ENCODE measurements at regions not wholly inside any gene's neighbourhood (a gene's known extent, or its start where the extent isn't known, plus 50 kb on each side); places are given as distances from the start of the nearest gene placed in this dataset.
"Not testable (repeated sequence)": the region's sequence is repeated elsewhere in the genome, so short reads cannot be mapped to it uniquely, and the experiment has no call there.

DNA sequence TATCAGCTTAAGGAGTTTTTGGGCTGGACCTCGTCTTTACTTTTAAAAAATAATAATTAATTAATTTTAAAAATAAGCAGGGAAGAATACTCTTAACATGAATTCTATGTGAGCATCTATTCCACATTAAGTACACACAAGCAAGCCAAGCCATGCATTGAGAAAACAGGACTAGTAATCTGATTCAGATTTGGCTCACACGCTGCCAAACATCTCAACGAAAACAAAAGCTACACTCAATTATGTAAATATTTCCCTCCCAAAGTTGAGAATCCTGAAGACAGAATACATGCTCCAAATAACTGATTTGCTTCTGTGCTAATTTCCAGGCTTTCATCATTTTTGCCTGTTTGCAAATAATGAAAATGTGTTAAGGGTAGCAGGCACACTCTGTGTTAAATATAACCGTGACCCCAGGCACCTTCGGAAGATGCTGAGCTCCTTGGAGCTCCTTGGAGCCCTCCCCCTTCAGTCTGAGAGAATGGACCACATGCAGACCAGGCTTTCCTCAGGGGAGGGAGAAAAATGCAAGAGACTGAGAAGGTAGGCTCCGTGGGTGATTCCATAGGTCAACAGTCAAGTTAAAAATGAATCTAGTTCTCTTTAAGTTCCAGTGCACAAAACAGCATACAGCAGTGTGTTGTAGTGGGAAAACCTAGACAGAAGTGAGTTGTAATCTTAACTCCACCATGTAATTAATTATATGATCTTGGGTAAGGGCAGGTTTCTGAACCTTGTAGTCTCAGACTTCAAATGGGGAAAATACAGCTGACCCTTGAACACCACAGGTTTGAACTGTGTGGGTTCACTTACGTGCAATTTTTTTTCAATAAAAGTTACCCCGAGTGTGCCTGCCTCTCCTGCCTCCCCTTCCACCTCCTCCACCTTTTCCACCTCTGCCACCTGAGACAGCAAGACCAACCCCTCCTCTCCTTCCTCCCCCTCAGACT is 161.3 kb upstream of the RREB1 start:
- no peak for DNase-seq (ENCODE audit: low read depth)

DNA sequence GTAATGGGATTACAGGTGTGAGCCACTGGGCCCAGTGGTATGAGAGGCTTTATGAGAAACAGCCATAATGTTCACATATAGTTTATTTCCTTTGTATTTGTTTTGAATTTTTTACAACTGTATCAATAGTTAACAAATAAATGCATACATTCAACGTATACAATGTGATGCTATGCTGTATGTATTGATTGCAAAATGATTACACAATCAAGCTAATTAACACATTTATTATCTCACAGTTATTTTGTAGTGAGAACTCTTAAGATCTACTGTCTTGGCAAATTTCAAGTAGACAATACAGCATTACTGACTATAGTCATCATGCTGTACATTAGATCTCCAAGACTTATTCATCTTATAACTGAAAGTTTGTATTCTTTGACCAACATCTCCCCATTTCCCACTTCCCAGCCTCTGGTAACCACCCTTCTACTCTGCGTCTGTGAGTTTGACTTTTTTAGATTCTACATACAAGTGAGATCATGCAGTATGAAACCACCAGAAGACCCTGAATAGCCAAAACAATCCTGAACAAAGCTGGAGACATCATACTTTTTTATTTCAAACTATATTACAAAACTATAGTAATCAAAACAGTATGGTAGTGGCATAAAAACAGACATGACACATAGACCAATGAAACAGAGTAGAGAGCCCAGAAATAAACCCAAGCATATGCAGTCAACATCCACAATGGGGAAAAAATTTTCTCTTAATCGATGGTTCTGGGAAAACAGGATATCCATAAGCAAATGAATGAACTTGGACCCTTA is 157.2 kb upstream of the RREB1 start:
- DNase-seq (ENCODE audit: low read depth): no peak

GRCh38 chr6:6951355-6951754 is 156.4 kb upstream of the RREB1 start:
- no peak for DNase-seq (ENCODE audit: low read depth)

DNA sequence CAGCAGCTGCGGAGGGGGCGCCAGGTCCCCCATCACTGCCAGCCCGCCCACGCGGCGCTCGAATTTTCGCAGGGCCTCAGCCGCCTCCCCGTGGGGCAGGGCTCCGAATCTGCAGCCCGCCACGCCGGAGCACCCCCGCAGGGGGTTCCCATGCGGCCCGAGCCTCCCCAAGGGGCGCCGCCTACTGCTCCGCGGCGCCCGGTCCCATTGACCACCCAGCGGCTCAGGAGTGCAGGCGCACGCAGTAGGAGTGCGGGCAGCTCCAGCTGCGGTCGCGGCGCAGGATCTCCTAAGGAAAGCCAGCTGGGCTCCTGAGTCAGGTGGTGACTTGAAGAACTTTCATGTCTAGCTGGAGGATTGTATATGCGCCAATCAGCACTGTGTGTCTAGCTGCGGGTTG is 155.3 kb upstream of the RREB1 start:
- DNase-seq (ENCODE audit: low read depth): no peak

- DNase-seq (ENCODE audit: low read depth): not testable (repeated sequence)
These were observed 154.8 kb upstream of the RREB1 start for GRCh38 chr6:6952927-6953326.

DNA sequence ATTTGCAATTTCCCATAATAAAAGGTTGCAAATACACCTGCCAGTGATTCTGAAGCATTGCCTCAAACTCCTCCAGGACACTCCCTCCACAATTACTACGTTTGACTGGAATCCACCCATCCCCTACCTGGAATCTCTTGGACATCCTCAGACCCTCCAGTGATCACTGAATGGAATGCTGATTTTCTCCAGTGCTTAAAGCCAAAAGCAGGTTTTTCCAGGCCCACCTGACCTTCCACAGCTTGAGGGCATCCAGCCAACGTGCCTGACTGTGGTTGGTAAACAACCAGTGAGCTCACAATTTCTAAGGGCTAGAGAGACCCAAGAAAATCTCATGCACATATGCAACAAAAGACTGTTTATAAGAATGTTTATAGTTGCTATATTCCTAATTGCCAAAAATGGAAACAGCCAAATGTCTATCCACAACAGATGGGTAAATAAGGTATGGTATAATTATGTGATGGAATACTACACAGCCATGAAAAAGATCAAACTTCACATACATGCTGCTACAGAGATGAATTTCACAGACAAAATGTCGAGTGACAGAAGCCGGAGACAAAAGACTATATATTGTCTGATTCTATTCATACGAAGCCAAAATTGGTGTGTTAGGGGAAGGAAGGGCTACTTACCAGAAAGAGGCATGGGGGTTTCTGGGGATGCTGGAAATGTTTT is 147.1 kb upstream of the RREB1 start:
- no peak for DNase-seq (ENCODE audit: low read depth)

- DNase-seq (ENCODE audit: low read depth): no peak
These were observed 145.7 kb upstream of the RREB1 start for GRCh38 chr6:6962086-6962485.

GRCh38 chr6:6962699-6963098 is 145.1 kb upstream of the RREB1 start:
- no peak for DNase-seq (ENCODE audit: low read depth)

DNA sequence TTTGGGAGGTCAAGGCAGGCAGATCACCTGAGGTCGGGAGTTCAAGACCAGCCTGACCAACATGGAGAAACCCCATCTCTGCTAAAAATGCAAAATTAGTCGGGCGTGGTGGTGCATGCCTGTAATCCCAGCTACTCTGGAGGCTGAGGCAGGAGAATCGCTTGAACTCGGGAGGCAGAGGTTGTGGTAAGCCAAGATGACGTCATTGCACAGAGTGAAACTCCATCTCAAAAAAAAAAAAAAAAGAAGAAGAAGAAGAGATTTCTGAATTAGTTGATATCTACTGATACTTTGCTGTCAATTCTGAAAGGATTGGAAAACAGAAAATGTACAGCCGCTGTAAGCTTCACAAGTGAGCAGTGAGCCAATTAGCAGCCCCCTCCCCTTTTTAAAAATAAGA is 144.4 kb upstream of the RREB1 start:
- not testable (repeated sequence) for DNase-seq (ENCODE audit: low read depth)

DNA sequence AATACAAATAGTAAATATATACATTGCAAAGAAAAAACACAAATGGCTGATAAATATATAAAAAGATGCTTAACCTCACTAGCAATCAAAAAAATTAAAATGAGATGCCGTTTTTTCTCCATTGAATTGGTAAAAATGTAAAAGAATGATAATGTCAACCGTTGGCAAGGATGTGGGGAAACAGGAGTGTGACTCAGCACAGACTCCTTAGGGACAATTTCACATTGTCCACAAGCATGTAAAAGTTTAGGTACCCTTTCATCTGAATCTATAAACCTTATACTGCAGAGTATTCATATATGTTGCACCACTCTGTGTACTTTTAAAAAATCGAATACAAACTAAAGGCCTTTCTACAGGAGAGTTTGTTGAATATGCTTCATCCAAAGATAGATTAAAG is 143.1 kb upstream of the RREB1 start:
- no peak for DNase-seq (ENCODE audit: low read depth)

- DNase-seq (ENCODE audit: low read depth): no peak
These were observed 141.6 kb upstream of the RREB1 start for GRCh38 chr6:6966127-6966526.

- DNase-seq (ENCODE audit: low read depth): no peak
These were observed 141.2 kb upstream of the RREB1 start for GRCh38 chr6:6966569-6966968.

DNA sequence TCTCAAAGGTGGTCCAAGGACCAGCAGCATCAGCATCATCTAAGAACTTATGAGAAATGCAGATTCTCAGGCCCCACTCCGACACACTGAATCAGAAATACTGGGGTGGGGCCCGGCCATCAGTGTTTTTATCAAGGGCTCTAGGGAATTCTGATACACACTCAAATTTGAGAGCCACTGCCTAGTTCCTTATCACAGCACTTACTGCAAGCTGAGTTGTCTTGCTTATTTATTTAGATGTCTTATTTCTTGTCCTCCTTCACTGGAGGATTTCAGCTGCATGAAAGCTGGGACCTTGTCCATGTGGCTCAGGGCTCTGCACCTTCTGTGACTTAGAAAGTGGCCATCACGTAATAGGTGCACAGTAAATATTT is 139.4 kb upstream of the RREB1 start:
- no peak for DNase-seq (ENCODE audit: low read depth)

DNA sequence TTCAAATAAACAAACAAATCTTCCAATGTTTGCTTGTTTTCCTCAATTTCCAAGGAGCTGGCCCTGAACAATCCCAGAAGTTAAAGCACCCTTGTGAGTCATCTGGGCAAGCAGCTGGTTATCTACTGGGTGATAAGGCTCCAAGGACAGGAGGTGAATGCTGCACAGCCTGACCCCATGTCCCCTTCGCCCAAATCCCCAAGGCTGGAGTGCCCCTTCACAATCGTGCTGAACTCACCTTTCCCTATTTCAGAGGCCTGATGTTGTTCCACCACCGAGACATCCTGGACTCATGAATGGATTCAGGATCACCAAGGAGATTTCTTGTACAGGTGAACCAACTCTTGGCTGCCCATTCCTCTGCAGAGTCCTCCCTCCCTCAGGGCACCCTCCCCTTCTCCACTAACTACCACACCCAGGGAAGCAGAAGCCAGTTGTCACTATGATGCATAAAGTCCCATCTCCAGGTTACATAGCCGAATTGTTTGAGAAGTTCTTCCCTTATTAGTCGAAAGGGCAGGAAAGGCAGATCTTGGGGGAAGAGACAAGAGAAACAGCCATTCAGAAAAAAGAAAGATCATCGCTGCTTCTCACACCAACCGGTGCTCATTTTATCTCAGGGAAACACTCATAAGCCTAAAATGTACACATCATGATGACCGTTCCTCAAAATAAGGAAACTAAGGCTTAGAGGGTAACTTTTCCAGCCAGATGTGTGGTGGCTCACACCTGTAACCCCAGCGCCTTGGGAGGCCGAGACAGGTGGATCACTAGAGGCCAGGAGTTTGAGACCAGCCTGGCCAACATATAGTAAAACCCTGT is 138.8 kb upstream of the RREB1 start:
- no peak for DNase-seq (ENCODE audit: low read depth)

GRCh38 chr6:6969761-6970223 is 138.0 kb upstream of the RREB1 start:
- no peak for DNase-seq (ENCODE audit: low read depth)

DNA sequence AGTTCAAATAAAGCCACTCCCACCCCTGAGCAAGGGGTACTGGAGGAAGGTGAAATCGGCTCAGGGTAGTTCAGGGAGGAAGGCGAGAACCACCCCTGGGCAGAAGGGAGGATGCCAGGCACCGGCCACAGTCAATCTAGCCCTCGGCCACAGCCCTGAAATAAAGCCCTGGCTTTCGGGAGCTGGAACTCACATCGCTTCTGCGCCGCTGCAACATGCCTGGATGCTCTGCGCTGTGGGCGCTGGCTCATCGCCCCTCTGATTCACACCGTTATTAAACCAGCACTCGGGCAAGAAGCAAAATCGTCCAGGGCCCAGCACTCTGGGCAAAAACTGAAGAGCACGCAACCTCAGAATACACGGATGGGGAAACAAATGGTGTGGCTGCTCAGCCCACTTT is 136.9 kb upstream of the RREB1 start:
- no peak for DNase-seq (ENCODE audit: low read depth)

- no peak for DNase-seq (ENCODE audit: low read depth)
These were observed 136.4 kb upstream of the RREB1 start for GRCh38 chr6:6971369-6971768.

DNA sequence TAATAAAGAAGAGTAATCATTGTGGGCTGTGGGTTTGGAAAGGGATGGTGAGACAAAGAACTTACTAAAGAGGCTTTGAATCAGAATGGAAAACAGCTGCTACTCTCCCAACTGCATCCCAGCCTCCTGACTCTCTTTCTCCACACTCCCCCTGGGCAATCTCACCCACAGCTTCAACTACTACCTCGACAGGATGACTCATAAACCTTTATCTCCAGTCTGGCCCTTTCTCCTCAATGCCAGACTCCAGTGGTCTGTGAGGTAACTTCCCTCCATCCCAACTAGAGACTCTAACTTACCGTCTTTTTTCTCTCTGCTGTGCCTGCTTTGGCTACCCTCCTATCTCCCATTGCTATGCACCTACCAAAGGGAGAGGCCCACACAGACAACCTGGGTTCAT is 135.3 kb upstream of the RREB1 start:
- no peak for DNase-seq (ENCODE audit: low read depth)

GRCh38 chr6:6973721-6974120 is 134.0 kb upstream of the RREB1 start:
- DNase-seq (ENCODE audit: low read depth): no peak

DNA sequence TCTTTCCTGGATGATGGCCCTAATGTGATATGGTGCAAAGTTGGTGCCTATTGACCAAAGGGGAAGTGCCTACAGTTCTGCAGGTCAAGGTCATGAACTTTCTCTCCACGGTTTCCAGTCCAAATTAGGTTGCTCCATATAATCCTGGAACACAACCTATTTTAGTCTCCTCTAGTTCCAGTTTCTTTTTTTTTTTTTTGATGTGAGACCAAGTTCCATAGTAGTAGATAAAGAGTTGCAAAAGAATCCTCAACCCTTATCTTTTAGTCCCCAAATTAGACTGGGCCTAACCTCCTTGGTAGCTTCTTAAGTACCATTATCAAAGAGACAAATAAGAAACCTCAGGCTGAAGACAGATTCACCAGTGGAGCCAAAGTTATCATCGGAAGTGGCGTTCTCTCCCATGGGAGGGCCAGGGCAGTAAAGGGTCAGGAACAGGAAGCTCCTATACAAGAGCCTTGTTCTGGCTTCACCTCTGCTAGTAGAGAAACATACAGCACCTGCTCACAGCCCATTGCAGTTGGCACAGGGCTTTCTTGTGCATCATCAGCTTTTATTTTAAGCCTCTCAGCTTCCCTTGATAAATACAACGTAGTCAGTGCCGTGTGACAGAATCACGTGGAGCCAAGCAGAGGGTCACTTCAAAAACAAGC is 132.2 kb upstream of the RREB1 start:
- DNase-seq (ENCODE audit: low read depth): no peak

DNA sequence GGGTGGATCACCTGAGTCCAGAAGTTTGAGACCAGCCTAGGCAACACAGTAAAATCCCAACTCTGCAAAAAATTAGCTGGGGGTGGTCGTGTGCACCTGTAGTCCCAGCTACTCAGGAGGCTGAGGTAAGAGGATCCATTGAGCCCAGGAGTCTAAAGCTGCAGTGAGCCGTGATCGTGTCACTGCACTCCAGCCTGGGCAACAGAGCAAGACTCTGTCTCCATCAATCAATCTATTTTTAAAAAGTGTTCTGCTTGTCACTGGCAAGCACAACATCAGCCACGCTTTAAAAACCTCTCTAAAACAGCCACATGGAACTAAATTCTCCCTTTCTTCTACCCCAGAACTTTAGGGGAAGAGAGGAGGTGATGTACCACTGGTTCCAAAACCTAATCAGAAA is 131.6 kb upstream of the RREB1 start:
- no peak for DNase-seq (ENCODE audit: low read depth)

Measured in activated T-helper 9 cell treated with anti-CD3 and anti-CD28 coated beads, Interleukin-2, amount 50 U/mL, for 16 hours (primary cell).